ENCODE measurements at regions not wholly inside any gene's neighbourhood (a gene's known extent, or its start where the extent isn't known, plus 50 kb on each side); places are given as distances from the start of the nearest gene placed in this dataset.
"Not testable (repeated sequence)": the region's sequence is repeated elsewhere in the genome, so short reads cannot be mapped to it uniquely, and the experiment has no call there.

GRCh38 chr16:29195116-29195872, 210.4 kb downstream of the LAT start:
- not testable (repeated sequence) for TF ChIP-seq NPAS2 (CRISPR knock-in tag; IDR thresholded peaks at IDR 0.05; ENCODE audit: borderline replicate concordance); IRF9 (CRISPR knock-in tag; IDR thresholded peaks at IDR 0.05; ENCODE audit: borderline replicate concordance); KLF9 (CRISPR knock-in tag; IDR thresholded peaks at IDR 0.05; ENCODE audit: low read depth); POLR2AphosphoS5 (IDR thresholded peaks at IDR 0.05; ENCODE audit: low read depth, low read length); PBX3 (CRISPR knock-in tag; IDR thresholded peaks at IDR 0.05; ENCODE audit: borderline replicate concordance); PHF20 (CRISPR knock-in tag; IDR thresholded peaks at IDR 0.05); NFE2L2 (IDR thresholded peaks at IDR 0.05; ENCODE audit: low read length); POLR2A (IDR thresholded peaks at IDR 0.05; ENCODE audit: insufficient read depth in 1 of 2, low read depth in 2 of 2, low read length in 2 of 2); MAX (IDR thresholded peaks at IDR 0.05); PHF8 (CRISPR knock-in tag; IDR thresholded peaks at IDR 0.05); MYNN (CRISPR knock-in tag; IDR thresholded peaks at IDR 0.05; ENCODE audit: low read depth); MTERF4 (CRISPR knock-in tag; IDR thresholded peaks at IDR 0.05)
- TF ChIP-seq, protein P1, sequence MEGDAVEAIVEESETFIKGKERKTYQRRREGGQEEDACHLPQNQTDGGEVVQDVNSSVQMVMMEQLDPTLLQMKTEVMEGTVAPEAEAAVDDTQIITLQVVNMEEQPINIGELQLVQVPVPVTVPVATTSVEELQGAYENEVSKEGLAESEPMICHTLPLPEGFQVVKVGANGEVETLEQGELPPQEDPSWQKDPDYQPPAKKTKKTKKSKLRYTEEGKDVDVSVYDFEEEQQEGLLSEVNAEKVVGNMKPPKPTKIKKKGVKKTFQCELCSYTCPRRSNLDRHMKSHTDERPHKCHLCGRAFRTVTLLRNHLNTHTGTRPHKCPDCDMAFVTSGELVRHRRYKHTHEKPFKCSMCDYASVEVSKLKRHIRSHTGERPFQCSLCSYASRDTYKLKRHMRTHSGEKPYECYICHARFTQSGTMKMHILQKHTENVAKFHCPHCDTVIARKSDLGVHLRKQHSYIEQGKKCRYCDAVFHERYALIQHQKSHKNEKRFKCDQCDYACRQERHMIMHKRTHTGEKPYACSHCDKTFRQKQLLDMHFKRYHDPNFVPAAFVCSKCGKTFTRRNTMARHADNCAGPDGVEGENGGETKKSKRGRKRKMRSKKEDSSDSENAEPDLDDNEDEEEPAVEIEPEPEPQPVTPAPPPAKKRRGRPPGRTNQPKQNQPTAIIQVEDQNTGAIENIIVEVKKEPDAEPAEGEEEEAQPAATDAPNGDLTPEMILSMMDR (CRISPR knock-in tag; IDR thresholded peaks at IDR 0.05), result not testable (repeated sequence)

Measured in HepG2 (cell line).